ENCODE measurements at regions not wholly inside any gene's neighbourhood (a gene's known extent, or its start where the extent isn't known, plus 50 kb on each side); places are given as distances from the start of the nearest gene placed in this dataset.
"Not testable (repeated sequence)": the region's sequence is repeated elsewhere in the genome, so short reads cannot be mapped to it uniquely, and the experiment has no call there.

GRCh38 chr10:46773178-46773896, 137.9 kb upstream of the PTPN20 start:
- BruUV-seq (replicated peaks); H3K4me1 ChIP-seq (replicated peaks in 1 of 2; ENCODE audit: control insufficient read depth in 2 of 2, insufficient read depth in 2 of 2, low read length in 2 of 2); H4K20me1 ChIP-seq (replicated peaks; ENCODE audit: control insufficient read depth, insufficient read depth, low read length); FAIRE-seq; H3K9ac ChIP-seq (ENCODE audit: insufficient read depth in 1 of 2, low read depth in 2 of 2, low read length in 2 of 2); H3K36me3 ChIP-seq (ENCODE audit: control insufficient read depth, insufficient read depth, low read length); H3K27me3 ChIP-seq (ENCODE audit: control insufficient read depth in 2 of 2, insufficient read depth in 2 of 2, low read length in 2 of 2); H3K27ac ChIP-seq (ENCODE audit: extremely low read depth, low read depth, low read length); in situ Hi-C loops (cut with MboI); intact Hi-C loops (cut with micrococcal nuclease); H3K79me2 ChIP-seq (ENCODE audit: control insufficient read depth, insufficient read depth, low read length); H3K4me2 ChIP-seq (ENCODE audit: insufficient read depth, low read length); DNase-seq (ENCODE audit: extremely low read depth in 1 of 4, low spot score in 3 of 4); POLR2A ChIA-PET; CTCF ChIA-PET (ENCODE audit: low intra/inter-chr PET ratio); H3K9me1 ChIP-seq (ENCODE audit: control insufficient read depth, insufficient read depth, low read length); H2AFZ ChIP-seq (ENCODE audit: low read depth, low read length); H3K9me3 ChIP-seq (replicated peaks; ENCODE audit: control insufficient read depth, insufficient read depth, low read depth, low read length); H3K4me3 ChIP-seq: not testable (repeated sequence)
- ATAC-seq = peak; percentile 17; the same call in 2 of the 3 replicates
- WGBS (ENCODE audit: insufficient coverage, low coverage, missing lambda C conversion rate) = 28% methylated on average over 5 of the region's 15 CpGs

- in situ Hi-C loops (cut with MboI); H3K36me3 ChIP-seq (ENCODE audit: control insufficient read depth, insufficient read depth, low read length); H3K9me1 ChIP-seq (ENCODE audit: control insufficient read depth, insufficient read depth, low read length); H3K9ac ChIP-seq (ENCODE audit: insufficient read depth in 1 of 2, low read depth in 2 of 2, low read length in 2 of 2); FAIRE-seq; BruUV-seq (replicated peaks); H2AFZ ChIP-seq (ENCODE audit: low read depth, low read length); H3K4me1 ChIP-seq (replicated peaks in 1 of 2; ENCODE audit: control insufficient read depth in 2 of 2, insufficient read depth in 2 of 2, low read length in 2 of 2); H3K4me3 ChIP-seq; H3K9me3 ChIP-seq (replicated peaks; ENCODE audit: control insufficient read depth, insufficient read depth, low read depth, low read length); CTCF ChIA-PET (ENCODE audit: low intra/inter-chr PET ratio); POLR2A ChIA-PET; intact Hi-C loops (cut with micrococcal nuclease); DNase-seq (ENCODE audit: extremely low read depth in 1 of 4, low spot score in 3 of 4); H3K27ac ChIP-seq (ENCODE audit: extremely low read depth, low read depth, low read length); H3K4me2 ChIP-seq (ENCODE audit: insufficient read depth, low read length); H3K79me2 ChIP-seq (ENCODE audit: control insufficient read depth, insufficient read depth, low read length); H4K20me1 ChIP-seq (replicated peaks; ENCODE audit: control insufficient read depth, insufficient read depth, low read length); H3K27me3 ChIP-seq (ENCODE audit: control insufficient read depth in 2 of 2, insufficient read depth in 2 of 2, low read length in 2 of 2): not testable (repeated sequence)
- peak; percentile 49 for ATAC-seq
- WGBS (ENCODE audit: insufficient coverage, low coverage, missing lambda C conversion rate) = 9% methylated on average over 10 of the region's 14 CpGs
Measured at GRCh38 chr10:46773897-46774236, 137.4 kb upstream of the PTPN20 start.

GRCh38 chr10:46774366-46774765, 136.9 kb upstream of the PTPN20 start:
- H3K9me3 ChIP-seq (replicated peaks; ENCODE audit: control insufficient read depth, insufficient read depth, low read depth, low read length); H3K4me2 ChIP-seq (ENCODE audit: insufficient read depth, low read length); FAIRE-seq; POLR2A ChIA-PET; DNase-seq (ENCODE audit: extremely low read depth in 1 of 4, low spot score in 3 of 4); H3K27ac ChIP-seq (ENCODE audit: extremely low read depth, low read depth, low read length); H3K4me1 ChIP-seq (replicated peaks in 1 of 2; ENCODE audit: control insufficient read depth in 2 of 2, insufficient read depth in 2 of 2, low read length in 2 of 2); CTCF ChIA-PET (ENCODE audit: low intra/inter-chr PET ratio); H3K79me2 ChIP-seq (ENCODE audit: control insufficient read depth, insufficient read depth, low read length); H4K20me1 ChIP-seq (replicated peaks; ENCODE audit: control insufficient read depth, insufficient read depth, low read length); H3K9me1 ChIP-seq (ENCODE audit: control insufficient read depth, insufficient read depth, low read length); H2AFZ ChIP-seq (ENCODE audit: low read depth, low read length); H3K4me3 ChIP-seq; in situ Hi-C loops (cut with MboI); H3K36me3 ChIP-seq (ENCODE audit: control insufficient read depth, insufficient read depth, low read length); H3K27me3 ChIP-seq (ENCODE audit: control insufficient read depth in 2 of 2, insufficient read depth in 2 of 2, low read length in 2 of 2); BruUV-seq (replicated peaks); intact Hi-C loops (cut with micrococcal nuclease); ATAC-seq; H3K9ac ChIP-seq (ENCODE audit: insufficient read depth in 1 of 2, low read depth in 2 of 2, low read length in 2 of 2): not testable (repeated sequence)
- 75% methylated on average over 14 of the region's 42 CpGs for WGBS (ENCODE audit: insufficient coverage, low coverage, missing lambda C conversion rate)

- H3K27me3 ChIP-seq (ENCODE audit: control insufficient read depth in 2 of 2, insufficient read depth in 2 of 2, low read length in 2 of 2); H3K9me1 ChIP-seq (ENCODE audit: control insufficient read depth, insufficient read depth, low read length); H3K9ac ChIP-seq (ENCODE audit: insufficient read depth in 1 of 2, low read depth in 2 of 2, low read length in 2 of 2); DNase-seq (ENCODE audit: extremely low read depth in 1 of 4, low spot score in 3 of 4); H3K4me3 ChIP-seq; H3K9me3 ChIP-seq (replicated peaks; ENCODE audit: control insufficient read depth, insufficient read depth, low read depth, low read length); ATAC-seq; intact Hi-C loops (cut with micrococcal nuclease); H3K4me2 ChIP-seq (ENCODE audit: insufficient read depth, low read length); H3K27ac ChIP-seq (ENCODE audit: extremely low read depth, low read depth, low read length); H3K4me1 ChIP-seq (replicated peaks in 1 of 2; ENCODE audit: control insufficient read depth in 2 of 2, insufficient read depth in 2 of 2, low read length in 2 of 2); H2AFZ ChIP-seq (ENCODE audit: low read depth, low read length); H3K79me2 ChIP-seq (ENCODE audit: control insufficient read depth, insufficient read depth, low read length); FAIRE-seq; CTCF ChIA-PET (ENCODE audit: low intra/inter-chr PET ratio); POLR2A ChIA-PET; H3K36me3 ChIP-seq (ENCODE audit: control insufficient read depth, insufficient read depth, low read length); BruUV-seq (replicated peaks); H4K20me1 ChIP-seq (replicated peaks; ENCODE audit: control insufficient read depth, insufficient read depth, low read length): not testable (repeated sequence)
- 43% methylated on average over 8 of the region's 44 CpGs for WGBS (ENCODE audit: insufficient coverage, low coverage, missing lambda C conversion rate)
- in situ Hi-C loops (cut with MboI) = loop anchor here (25.0 kb wide), 1 partner anchor 113 kb away; no protein-coding TSS in a partner anchor
Measured at GRCh38 chr10:46774945-46775667, 136.1 kb upstream of the PTPN20 start.
